ENCODE measurements at regions not wholly inside any gene's neighbourhood (a gene's known extent, or its start where the extent isn't known, plus 50 kb on each side); places are given as distances from the start of the nearest gene placed in this dataset.

DNA sequence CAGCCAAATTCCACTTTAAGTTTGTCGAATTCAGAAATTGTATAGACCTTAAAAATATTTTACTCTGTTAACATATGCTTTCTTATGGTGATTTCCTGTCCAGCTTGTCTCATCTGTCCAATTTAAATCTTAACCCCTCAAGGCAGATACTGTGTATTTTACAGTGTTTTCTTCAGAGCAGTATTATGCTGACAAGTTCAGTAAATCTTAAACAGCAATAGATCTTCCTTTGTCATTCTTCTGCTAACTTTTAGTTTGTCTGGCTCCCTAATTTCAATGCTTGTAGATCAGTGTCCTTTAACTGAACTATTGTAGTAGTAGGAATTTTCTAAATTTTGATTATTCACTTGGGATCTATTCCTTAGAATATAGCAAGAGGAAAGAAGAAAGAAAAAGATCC, 52.8 kb upstream of the MEIS1 start:
- no peak overlapping the region for H3K4me3 ChIP-seq (ENCODE audit: extremely low read depth in 1 of 4, insufficient read depth in 2 of 4, low read depth in 3 of 4, low read length in 4 of 4)
- H4K91ac ChIP-seq (replicated peaks; ENCODE audit: insufficient read length, low read length) = no peak overlapping the region
- no peak overlapping the region for H2BK20ac ChIP-seq (ENCODE audit: low read length)
- FAIRE-seq = no peak
- no peaks in the 10 kb centered on the region for H3K27me3 ChIP-seq (replicated peaks in 1 of 4; ENCODE audit: control insufficient read depth in 3 of 4, extremely low read depth in 1 of 4, insufficient read depth in 3 of 4, low read length in 3 of 4)
- no peak overlapping the region for H2BK15ac ChIP-seq (ENCODE audit: low read length)
- no peak overlapping the region for H4K8ac ChIP-seq (ENCODE audit: extremely low read depth, insufficient read depth, low read length)
- no peak overlapping the region for H3K56ac ChIP-seq (replicated peaks; ENCODE audit: insufficient read length, low read depth, low read length)
- no peak overlapping the region for H3K23ac ChIP-seq (ENCODE audit: insufficient read length)
- no peak overlapping the region for H3K14ac ChIP-seq (ENCODE audit: insufficient read length)
- no peak overlapping the region for H3K4me2 ChIP-seq (ENCODE audit: insufficient read depth in 1 of 2, low read depth in 2 of 2, low read length in 2 of 2)
- no peaks in the 10 kb centered on the region for H3K23me2 ChIP-seq (ENCODE audit: low read depth, low read length)
- no peak overlapping the region for H2AFZ ChIP-seq (ENCODE audit: low read length)
- ChIA-PET CTCF (ENCODE audit: partially characterized antibody) (interaction anchor here (0.6 to 0.7 kb wide), 3 partner anchors 30 to 371 kb away, joined by 3 read pairs; no protein-coding TSS in a partner anchor), POLR2A (ENCODE audit: partially characterized antibody) (no interaction called here)
- H2BK5ac ChIP-seq (ENCODE audit: low read depth, low read length) = no peak overlapping the region
- H3K27ac ChIP-seq (ENCODE audit: low read depth, low read length) = no peak overlapping the region
- no peak overlapping the region for H2BK120ac ChIP-seq (replicated peaks; ENCODE audit: low read depth, low read length)
- DNase-seq (ENCODE audit: low read depth in 1 of 2, low spot score in 2 of 2) = no peak
- H3K4ac ChIP-seq (replicated peaks; ENCODE audit: insufficient read length, low read depth, low read length) = no peak overlapping the region
- H3K9ac ChIP-seq (replicated peaks in 1 of 4; ENCODE audit: extremely low read depth in 1 of 4, low read depth in 3 of 4, low read length in 3 of 4) = no peak overlapping the region
- no peak overlapping the region for H2AK5ac ChIP-seq (ENCODE audit: low read depth, low read length)
- H3K36me3 ChIP-seq (ENCODE audit: control insufficient read depth in 2 of 4, insufficient read depth in 4 of 4, low read length in 3 of 4) = no peaks in the 10 kb centered on the region
- H2BK12ac ChIP-seq (ENCODE audit: low read depth, low read length) = no peak overlapping the region
- no peaks in the 10 kb centered on the region for H3K9me3 ChIP-seq (ENCODE audit: insufficient read depth in 2 of 2, low read depth in 1 of 2, low read length in 1 of 2)
- H4K5ac ChIP-seq (ENCODE audit: insufficient read length, low read depth, low read length) = no peak overlapping the region
- no peaks in the 10 kb centered on the region for H3K79me1 ChIP-seq (ENCODE audit: low read depth, low read length)
- H4K20me1 ChIP-seq (replicated peaks in 1 of 2; ENCODE audit: control insufficient read depth in 1 of 2, insufficient read depth in 2 of 2, low read length in 2 of 2) = no peaks in the 10 kb centered on the region
- no peak overlapping the region for H3K18ac ChIP-seq (ENCODE audit: extremely low read depth, low read length)
- H3K4me1 ChIP-seq (replicated peaks in 1 of 4; ENCODE audit: control insufficient read depth in 3 of 4, insufficient read depth in 4 of 4, low read length in 3 of 4) = no peaks in the 10 kb centered on the region
- 90% methylated on average over 1 of the region's 1 CpG; no CpG with 5 or more reads in 1 of the 2 experiments for WGBS, 2 experiments (ENCODE audit: extremely low coverage in 1 of 2, insufficient coverage in 1 of 2, insufficient read length in 1 of 2, insufficient replicate concordance in 2 of 2, low coverage in 1 of 2, low lambda C conversion rate in 2 of 2, missing lambda C conversion rate in 1 of 2)
- no peaks in the 10 kb centered on the region for H3K79me2 ChIP-seq (ENCODE audit: control insufficient read depth in 1 of 2, insufficient read depth in 2 of 2, low read length in 2 of 2)
- TF ChIP-seq RNF2 (IDR thresholded peaks at IDR 0.05; ENCODE audit: borderline replicate concordance, low read depth, low read length, missing control alignments, poor library complexity, severe bottlenecking) (no peak), ASH2L (IDR thresholded peaks at IDR 0.05; ENCODE audit: low read length) (no peak), EP300 (IDR thresholded peaks at IDR 0.05; ENCODE audit: borderline replicate concordance in 1 of 2, low read depth in 2 of 2, low read length in 2 of 2) (no peak), RAD21 (IDR thresholded peaks at IDR 0.05 in 1 of 2, conservative IDR thresholded peaks at IDR 0.05 in 1 of 2; ENCODE audit: low read depth in 2 of 2, low read length in 2 of 2) (no peak), BRCA1 (IDR thresholded peaks at IDR 0.05; ENCODE audit: low read depth, low read length) (no peak), TAF1 (IDR thresholded peaks at IDR 0.05; ENCODE audit: low read depth, low read length) (no peak), CHD2 (IDR thresholded peaks at IDR 0.05; ENCODE audit: low read length) (no peak), BACH1 (IDR thresholded peaks at IDR 0.05; ENCODE audit: low read length) (no peak), SIX5 (IDR thresholded peaks at IDR 0.05; ENCODE audit: low read depth, low read length) (no peak), JUND (IDR thresholded peaks at IDR 0.05; ENCODE audit: low read length) (no peak), POLR2AphosphoS5 (IDR thresholded peaks at IDR 0.05; ENCODE audit: low read depth, low read length) (no peak)
- TF ChIP-seq, protein P1, sequence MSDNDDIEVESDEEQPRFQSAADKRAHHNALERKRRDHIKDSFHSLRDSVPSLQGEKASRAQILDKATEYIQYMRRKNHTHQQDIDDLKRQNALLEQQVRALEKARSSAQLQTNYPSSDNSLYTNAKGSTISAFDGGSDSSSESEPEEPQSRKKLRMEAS (IDR thresholded peaks at IDR 0.05) = no peak
- TF ChIP-seq, protein P2, sequence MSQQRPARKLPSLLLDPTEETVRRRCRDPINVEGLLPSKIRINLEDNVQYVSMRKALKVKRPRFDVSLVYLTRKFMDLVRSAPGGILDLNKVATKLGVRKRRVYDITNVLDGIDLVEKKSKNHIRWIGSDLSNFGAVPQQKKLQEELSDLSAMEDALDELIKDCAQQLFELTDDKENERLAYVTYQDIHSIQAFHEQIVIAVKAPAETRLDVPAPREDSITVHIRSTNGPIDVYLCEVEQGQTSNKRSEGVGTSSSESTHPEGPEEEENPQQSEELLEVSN (IDR thresholded peaks at IDR 0.05) = no peak
- TF ChIP-seq, protein P3, sequence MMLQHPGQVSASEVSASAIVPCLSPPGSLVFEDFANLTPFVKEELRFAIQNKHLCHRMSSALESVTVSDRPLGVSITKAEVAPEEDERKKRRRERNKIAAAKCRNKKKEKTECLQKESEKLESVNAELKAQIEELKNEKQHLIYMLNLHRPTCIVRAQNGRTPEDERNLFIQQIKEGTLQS (IDR thresholded peaks at IDR 0.05; ENCODE audit: insufficient read depth, low read depth, low read length) = no peak
